Germinal center (tissue), 1 donor: ENCODE measurements at regions not wholly inside any gene's neighbourhood (a gene's known extent, or its start where the extent isn't known, plus 50 kb on each side); places are given as distances from the start of the nearest gene placed in this dataset.
"Not testable (repeated sequence)": the region's sequence is repeated elsewhere in the genome, so short reads cannot be mapped to it uniquely, and the experiment has no call there.

ENCODE experiments used
- DNase-seq: peaks from one replicate; pipeline ENCODE4 v3.0.0; 2012; ENCODE audit warnings: mixed read lengths, low spot score

DNA sequence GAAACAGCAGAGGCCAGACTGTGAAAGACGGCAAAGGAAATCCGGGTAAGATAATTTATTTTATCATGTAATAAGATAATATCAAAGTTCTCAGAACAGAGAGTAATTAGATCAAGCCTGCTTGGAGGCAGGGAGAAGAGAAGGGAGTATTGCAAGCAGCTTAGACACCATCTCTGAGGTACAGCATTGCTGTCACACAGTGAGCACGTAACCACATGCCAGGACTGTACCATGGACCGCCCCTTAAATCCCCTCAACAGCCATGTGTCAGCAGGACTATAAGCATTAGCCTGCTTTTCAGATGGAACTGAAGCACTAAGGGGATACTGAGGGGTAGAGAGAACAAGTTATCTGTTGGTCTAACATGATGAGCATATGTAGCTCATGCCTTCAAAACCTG, 141.5 kb downstream of the C6orf118 start:
- no peak for DNase-seq

DNA sequence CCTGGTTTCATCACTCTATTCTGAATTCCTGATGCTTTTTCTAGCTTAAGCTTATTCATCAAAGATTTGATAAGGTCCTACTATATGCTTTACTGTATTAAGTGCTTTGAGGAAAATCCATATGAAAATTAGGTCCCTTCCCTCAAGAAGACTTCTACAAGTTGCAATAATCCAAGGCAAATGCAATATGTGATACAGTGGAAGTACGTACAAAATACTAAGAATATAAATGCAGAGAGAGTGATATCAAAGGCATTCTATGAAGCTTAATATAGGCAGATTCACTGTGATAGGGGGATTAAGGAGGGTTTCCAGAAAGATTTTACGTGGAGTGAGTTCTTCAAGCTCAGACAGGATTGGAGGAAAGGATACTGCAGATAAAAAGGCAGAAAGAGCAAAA, 142.1 kb downstream of the C6orf118 start:
- DNase-seq = no peak

DNA sequence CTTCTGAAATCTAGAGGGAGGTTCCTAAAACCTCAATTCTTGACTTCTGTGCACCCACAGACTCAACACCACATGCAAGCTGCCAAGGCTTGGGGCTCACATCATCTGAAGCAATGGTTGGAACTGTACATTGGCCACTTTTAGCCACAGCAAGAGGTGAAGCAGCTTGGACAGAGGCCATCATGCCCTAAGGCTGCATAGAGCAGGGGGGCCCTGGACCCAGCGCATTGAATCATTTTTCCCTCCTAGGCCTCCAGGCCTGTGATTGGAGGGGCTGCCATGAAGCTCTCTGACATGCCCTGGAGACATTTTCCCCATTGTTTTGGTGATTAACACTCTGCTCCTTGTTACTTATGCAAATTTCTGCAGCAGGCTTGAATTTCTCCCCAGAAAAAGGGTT, 145.9 kb downstream of the C6orf118 start:
- no peak for DNase-seq

DNA sequence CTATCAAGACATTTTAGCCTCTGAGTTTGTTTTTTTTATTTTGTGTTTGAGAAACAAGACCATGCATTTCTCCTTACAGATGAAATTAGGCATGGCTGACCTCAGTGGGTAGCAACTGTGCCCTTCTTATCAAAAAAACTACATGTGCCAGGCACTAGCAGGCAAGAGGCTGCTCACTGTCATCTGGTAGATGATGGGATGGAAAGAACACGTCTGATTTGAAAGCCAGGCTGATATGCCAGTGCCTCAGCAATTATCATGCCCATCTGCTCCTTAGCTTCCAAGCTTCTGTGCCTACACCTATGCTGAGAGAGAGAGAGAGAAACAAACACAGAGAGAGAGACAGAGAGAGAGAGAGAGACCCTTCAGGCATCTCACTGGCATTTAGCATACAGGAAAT, 149.9 kb downstream of the C6orf118 start:
- no peak for DNase-seq

DNA sequence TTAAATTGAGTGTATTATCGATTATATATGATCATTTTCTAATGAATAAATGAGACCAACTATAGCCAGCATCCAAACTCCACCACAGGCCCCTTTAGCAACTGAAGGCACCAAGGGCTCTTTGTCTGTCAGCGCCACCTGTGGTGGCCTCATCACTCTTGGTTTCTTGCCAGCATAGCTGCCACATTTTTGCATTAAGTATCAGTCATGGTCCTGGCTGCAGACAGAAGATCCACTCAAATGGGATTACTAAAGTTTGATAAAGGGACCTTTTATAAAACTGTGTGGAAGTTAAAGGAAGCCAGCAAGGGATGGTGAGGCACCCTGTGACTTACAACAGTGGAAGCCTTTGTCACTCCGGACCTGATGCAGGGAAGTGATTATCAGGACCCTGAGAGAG, 162.9 kb downstream of the C6orf118 start:
- no peak for DNase-seq

DNA sequence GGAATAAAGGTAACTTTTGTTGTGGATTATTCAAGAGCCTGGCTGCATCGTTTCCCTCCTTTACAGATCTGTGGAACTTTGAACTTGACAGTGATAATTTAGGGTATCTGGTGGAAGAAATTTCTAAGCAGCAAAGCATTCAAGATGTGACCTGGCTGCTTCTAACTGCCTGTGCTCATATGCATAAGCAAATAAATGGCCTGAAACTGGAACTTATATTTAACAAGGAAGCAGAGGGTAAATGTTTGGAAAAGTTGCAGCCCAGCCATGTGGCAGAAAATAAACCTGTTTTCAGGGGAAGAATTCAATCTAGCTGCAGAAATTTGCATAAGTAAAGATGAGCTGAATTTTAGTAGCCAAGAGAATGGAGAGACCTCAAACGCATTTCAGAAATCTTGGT, 173.5 kb downstream of the C6orf118 start:
- DNase-seq = no peak

DNA sequence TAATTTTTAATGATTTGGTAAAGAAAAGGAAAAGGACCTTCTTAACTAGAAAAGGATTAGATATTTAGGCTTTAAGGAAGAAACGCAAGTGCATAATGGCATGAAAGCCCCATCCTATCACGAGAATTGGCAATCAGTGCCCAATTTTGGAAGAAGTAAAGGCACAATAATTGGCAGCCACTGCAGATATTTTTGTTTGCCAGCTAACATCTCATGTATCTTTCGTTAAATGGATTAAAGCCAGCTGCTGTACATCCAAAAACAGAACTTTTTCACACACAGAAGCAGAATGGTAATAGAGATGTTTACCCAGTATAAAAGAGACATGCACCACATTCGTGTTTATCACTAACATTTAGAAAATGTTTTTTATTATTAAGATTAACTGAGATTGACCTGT, 180.3 kb downstream of the C6orf118 start:
- DNase-seq = no peak

DNA sequence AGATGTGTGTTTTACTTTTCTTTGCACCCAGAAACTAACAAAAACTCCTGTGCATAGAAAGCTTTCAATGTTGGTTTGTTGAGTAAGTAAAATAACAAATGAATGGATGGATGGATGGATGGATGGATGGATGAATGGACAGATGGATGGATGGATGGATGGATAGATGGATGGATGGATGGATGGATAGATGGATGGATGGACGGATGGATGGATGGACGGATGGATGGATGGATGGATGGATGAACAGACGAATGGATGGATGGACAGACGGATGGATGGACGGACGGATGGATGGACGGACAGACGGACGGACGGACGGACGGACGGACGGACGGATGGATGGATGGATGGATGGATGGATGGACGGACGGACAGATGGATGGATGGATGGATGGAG, 181.7 kb downstream of the C6orf118 start:
- DNase-seq = not testable (repeated sequence)

DNA sequence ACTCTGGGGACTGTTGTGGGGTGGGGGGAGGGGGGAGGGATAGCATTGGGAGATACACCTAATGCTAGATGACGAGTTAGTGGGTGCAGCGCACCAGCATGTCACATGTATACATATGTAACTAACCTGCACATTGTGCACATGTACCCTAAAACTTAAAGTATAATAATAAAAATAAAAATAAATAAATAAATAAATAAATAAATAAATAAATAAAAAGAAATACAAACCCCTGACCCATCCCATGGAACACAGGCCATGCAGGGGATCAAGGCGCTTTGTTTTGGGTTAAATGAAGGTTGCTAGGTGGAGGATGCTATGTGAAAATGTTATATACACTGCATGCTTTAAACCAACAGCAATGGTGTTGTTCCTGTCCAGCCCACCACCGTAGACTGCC, 184.7 kb downstream of the C6orf118 start:
- DNase-seq = not testable (repeated sequence)

DNA sequence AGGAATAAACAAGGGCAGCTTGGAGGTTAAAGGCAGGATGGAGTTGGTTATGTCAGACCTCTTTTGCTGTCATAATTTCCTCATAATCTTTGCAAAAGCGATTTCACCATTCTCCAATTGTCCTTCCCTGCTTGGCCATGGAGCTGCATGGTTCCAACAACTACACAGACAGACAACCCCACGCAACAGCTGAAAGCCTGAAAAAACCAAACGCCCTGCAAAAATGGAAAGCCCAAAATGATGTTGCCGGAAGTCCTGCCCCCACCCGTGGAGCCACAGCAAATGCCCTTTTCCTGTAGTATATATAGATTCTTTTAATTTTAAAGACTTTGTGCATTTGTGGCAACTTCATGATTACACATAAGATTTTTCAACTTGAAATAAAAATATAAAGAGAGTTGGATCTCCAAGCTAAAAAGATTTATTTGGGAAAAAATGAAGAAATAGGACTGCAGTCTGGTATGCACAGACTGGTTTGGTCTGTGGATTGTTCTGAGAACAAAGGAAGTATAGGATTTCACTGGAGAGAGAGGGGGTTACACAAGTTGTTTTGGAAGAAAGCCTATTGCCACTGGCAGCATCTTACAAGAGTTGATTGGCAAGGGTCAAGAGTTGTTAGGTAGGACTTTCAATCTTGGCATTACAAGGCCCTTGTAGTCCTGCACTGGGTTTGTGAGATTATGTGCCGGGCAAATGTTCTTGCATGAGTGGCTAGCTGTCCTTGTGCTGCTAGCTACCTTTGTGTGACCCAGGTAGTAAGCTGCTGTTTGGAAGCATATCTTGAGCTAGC, 190.0 kb downstream of the C6orf118 start:
- no peak for DNase-seq

DNA sequence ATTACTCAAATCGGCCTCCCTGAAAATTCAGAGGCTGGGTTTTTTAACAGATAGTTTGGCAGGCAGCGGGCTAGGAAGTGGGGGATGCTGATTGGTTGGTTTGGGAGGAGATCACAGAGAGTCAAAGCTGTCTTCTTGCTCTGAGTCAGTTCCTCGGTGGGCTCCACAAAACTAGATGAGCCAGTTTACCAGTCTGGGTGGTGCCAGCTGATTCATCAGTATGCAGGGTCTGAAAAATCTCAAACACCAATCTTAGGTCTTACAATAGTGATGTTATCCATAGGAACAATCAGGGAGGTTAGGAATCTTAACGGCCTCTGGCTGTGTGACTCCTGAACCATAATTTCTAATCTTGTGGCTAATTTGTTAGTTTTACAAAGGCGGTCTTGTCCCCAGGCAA, 190.7 kb downstream of the C6orf118 start:
- DNase-seq = no peak

DNA sequence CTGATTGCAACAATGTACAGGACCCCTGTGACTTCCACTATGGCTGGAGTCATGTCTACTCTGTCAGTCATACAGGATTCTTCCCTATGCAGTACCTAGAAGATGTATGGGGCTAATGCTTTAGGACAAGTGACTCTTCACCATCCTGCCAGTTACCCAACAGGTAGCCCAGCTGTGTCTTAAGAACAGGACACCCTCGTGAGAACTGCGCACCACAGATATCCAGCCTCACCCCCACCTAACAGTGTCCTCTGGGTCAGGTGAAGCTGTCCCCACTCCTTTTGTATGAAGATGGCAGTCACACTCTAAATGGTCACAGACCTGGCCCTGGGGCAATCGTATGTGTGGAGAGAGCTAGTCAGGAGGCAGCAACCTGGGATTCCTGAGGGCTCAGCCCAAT, 191.6 kb downstream of the C6orf118 start:
- no peak for DNase-seq

DNA sequence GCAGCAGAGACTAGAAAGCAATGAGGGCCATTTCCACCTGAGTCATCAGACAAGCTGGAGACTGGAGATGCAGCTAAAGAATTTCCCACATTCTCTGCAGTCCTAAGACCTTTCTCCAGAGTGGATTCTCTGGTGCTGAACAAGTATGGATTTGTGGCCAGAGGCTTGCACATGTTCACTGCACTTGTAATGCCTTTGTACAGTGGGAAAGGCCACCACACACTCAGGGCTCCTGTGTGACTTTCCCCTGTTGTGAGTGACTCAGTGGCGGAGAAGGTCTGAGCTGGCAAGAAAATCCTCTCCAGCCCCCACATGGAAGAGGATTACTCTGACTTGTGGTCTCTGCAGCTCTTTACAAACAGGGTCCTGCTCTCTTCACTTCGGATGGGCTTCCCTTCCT, 192.3 kb downstream of the C6orf118 start:
- DNase-seq = no peak

DNA sequence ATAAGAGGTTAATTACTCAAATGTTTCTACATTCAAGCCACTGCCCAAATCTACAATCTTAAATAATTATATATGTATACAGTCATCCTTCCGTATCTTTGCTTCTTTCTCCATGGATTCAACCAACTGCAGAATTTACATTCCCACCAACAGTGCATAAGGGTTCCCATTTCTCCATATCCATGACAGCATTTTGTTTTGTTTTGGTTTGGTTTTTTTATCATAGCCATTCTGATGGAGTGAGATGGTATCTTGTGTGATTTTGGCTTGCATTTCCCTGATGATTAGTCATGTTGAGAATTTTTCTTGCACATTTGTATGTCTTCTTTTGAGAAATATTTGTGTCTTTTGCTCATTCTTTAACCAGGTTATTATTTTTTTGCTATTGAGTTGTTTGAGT, 198.5 kb downstream of the C6orf118 start:
- DNase-seq = no peak

DNA sequence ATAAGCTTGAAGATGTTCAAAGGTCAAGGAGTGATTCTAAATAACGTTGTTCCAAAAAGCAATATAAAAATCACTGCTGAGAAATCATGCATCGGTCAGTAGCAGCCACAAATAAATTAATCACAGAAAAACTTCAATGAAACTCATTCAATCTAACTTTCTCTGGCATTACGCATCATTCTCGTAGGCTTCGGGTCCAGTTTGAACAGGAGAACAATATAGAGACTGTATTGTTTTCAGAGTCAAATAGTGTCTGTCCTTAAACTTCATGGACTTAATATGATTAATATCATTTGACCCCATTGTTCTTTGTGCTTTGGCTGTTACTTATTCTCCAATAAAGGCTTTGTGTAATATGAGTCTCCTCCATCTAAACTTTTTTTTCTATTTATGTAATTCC, 200.4 kb downstream of the C6orf118 start:
- DNase-seq = no peak

DNA sequence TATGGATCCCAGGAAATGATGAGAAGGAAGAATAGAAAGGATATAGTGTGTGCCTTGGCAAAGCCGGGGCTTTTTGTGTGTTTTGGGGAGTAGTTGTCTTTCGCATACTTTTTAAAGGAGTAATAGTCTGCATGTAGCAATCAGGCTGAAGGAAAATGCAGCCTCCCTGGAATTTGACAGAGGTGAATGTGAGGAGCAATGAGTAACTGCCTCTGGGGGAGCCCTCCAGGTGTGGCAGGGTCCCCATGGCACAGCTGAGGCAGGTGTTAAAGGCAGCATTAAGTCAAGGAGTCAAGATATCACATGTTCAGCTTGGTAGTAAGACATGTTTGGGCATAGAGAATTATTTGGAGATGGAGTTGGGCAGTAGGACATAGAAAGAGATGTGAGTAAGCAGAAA, 203.1 kb downstream of the C6orf118 start:
- no peak for DNase-seq

DNA sequence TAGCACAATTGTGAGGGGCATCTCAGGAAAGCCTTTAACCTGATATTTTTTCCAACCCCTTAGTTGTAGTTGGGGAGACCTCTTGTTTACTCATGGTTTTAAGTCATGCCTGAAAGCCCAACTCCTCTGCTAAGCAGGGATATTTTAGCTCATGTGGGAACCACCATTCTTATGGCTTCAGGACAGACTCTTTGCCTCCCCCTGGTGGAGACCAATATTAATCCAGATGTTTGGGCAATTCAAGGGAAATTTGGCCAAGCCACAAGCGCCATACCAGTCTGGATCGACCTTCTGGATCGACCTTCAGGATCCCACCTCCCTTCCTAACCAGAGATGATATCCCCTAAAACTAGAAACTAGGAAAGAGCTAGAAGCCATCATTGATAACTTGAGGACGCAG, 211.2 kb downstream of the C6orf118 start:
- no peak for DNase-seq

DNA sequence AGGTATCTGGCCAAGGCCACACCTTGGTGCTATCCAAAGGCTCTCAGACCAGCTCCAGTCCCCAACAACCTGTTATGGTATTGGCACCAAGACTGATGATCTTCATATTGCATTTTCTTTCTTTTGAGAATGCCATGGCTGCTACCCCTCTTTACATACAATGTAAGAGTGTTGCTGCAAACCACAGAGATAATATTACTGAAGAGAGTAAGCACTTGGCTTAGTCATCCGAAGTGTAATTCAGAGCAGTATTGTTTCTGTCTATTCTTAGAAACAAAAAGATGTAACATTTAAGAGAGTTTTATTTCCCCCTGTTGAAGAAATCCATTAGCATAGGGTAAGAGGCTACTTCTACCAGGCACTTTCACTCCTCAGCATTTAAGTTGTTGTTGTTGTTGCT, 212.5 kb downstream of the C6orf118 start:
- no peak for DNase-seq

DNA sequence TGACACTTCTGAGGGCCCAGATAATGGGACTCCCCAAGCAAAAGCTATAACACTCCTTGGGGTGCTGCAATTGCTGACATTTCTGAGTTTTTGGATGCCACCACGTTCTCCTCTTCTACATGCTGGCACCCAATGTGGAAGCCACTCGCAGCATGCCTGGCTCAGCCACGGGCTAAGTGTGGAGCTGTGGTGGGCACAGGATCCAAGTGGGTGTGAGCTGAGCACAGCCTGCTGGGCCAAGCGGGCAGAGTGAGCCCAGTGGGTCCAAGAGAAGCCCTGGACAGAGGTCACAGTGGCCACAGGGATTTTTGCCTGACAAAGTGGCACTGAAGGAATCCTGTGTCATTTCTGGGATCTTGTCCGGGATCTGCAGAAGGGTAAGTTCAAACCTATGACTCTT, 213.2 kb downstream of the C6orf118 start:
- DNase-seq = no peak

DNA sequence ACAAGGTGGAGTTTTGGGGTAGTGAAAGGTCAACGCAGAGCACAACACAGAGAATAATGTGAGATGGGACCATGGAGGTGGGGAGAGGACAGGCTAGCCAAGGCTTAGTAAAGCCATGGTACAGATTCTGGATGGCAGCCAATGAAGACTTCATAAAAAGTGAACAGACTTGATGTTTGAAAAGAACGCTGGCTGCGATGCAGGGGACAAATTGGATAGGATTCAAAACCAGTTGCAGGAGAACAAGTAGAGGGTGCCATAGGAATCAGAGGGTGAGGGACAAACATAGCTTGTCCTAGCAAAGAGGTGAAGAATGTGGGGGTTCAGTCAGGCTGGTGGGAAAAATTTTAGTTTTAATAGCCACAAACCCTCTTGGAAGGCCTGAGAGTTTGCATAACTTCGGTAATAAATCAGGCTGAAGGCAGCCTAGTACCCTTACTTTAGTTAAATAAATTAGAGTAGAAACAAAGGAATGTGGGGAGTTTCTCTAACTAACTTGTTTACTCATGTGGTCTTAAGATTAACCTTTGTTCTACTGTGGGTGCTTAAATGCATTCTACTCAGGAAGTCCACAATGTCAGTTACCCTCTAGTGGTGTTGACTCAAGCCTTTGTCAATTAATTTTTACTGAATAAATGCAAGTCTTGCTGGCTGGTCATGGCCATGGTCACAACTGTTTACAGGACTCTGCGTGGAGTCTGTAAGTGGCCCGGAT, 216.4 kb downstream of the C6orf118 start:
- DNase-seq = no peak

DNA sequence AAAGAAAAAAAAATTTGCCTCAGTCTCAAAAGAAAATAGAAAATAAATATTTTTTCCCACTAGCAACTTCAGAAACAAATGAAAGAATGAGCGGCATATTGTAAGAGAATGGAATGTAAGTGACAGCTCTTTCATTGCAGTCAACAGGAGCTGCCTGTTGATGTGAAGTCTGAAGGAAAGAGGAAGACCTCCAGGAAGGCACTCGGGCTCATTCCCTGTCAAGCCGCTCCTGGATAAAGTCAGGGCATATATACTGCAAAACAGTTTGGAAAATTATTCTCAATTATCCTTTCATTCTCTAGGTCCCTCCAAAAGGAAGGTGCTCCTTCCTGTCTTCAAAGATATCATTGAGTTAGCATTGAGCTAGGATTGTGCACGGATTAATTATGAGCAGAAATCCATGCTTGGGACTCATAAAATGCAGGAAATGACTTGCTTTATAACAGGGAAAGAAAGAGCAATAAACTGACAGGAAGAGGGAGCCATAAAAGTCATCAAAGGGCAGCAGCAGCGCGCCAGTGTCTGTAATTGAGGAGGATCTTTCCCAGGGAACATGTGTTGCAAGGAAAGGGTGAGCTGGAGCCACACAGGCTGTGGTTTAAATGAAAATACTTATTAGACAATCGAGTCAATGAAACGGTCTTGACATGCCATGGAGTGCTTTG, 218.2 kb downstream of the C6orf118 start:
- DNase-seq = no peak

DNA sequence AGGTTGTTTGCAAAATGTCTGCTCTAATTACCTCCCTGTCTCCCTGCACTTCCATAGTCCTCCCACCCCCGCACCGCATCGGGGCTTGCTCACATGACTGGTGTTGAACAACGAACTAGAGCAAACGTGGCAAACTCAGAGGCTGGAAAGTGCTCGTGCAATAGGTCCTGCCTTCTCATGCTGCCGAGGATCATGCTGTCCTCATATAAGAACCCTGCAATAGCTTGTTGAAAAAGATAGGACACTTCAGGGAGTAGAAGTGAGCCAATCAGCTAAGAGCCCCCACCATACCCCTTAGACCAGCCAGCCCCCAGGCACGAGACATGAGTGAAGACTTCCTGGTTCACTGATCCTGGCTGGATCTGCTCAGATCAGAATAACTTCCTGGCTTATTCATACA, 219.2 kb downstream of the C6orf118 start:
- no peak for DNase-seq

DNA sequence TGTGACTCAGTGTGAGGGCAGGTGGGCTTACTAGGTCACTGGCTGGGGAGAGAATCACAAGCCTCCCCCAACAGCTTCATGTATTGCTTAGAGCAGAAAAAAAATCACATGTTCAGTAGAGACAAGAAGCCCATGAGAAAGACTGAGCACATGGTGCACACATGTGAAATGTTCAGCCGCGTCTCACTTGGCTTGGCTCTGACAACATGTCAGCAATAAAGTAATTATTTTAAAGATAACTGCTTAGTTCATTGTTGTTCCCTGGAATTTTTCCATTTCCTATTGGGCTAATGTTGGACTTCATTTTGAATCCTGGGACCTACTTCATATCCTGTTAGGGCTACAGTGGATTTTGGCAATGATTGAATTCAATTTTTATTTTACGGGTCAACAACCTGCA, 222.6 kb downstream of the C6orf118 start:
- DNase-seq = no peak
